Astrocyte (in vitro differentiated cells and primary cell): ENCODE measurements at regions not wholly inside any gene's neighbourhood (a gene's known extent, or its start where the extent isn't known, plus 50 kb on each side); places are given as distances from the start of the nearest gene placed in this dataset.
A peak's percentile ranks its signal among the peaks of the same experiment; 100 is the strongest.

Source experiments
- DNase-seq: peaks from one replicate; pipeline ENCODE4 v3.0.0-alpha.2; 2010; ENCODE audit warnings: low read depth
- FAIRE-seq: peaks from 2 replicates; lab custom pipeline; 2011; peaks lifted over from hg19 to GRCh38; lab: Jason Lieb, UNC
- H2AFZ ChIP-seq: 2 replicates; pipeline ENCODE4 v1.6.0; 2012; ENCODE audit warnings: low read depth, low read length, inconsistent platforms
- H3K27ac ChIP-seq: 2 replicates; pipeline ENCODE4 v1.5.1; 2011; ENCODE audit warnings: low read depth, low read length, inconsistent platforms
- H3K27me3 ChIP-seq: 2 replicates; pipeline ENCODE4 v1.6.0; 2011; ENCODE audit warnings: low read length, inconsistent platforms; ENCODE audit not compliant: insufficient read depth
- H3K36me3 ChIP-seq: 2 replicates; pipeline ENCODE4 v1.5.1; 2011; ENCODE audit warnings: low read length, inconsistent platforms; ENCODE audit not compliant: insufficient read depth
- H3K4me1 ChIP-seq: 2 replicates; pipeline ENCODE4 v1.5.1; 2011; ENCODE audit warnings: low read length, inconsistent platforms; ENCODE audit not compliant: insufficient read depth
- H3K4me2 ChIP-seq: 2 replicates; pipeline ENCODE4 v1.6.0; 2012; ENCODE audit warnings: low read length, inconsistent platforms
- H3K4me3 ChIP-seq: 2 replicates; pipeline ENCODE4 v1.5.1; 2011; ENCODE audit warnings: low read depth, mild to moderate bottlenecking, low read length, inconsistent platforms; ENCODE audit not compliant: insufficient read depth
- H3K79me2 ChIP-seq: 2 replicates; pipeline ENCODE4 v1.6.0; 2012; ENCODE audit warnings: mild to moderate bottlenecking, low read length, inconsistent platforms; ENCODE audit not compliant: insufficient read depth
- H3K9ac ChIP-seq: 2 replicates; pipeline ENCODE4 v1.6.0; 2012; ENCODE audit warnings: mild to moderate bottlenecking, low read length, inconsistent platforms
- H3K9me3 ChIP-seq: 2 replicates; pipeline ENCODE4 v1.5.1; 2012; ENCODE audit warnings: low read depth, mild to moderate bottlenecking, low read length, inconsistent platforms; ENCODE audit not compliant: insufficient read depth
- H4K20me1 ChIP-seq: 2 replicates; pipeline ENCODE4 v1.6.0; 2012; ENCODE audit warnings: low read length, inconsistent platforms; ENCODE audit not compliant: insufficient read depth
- H3K27ac Mint-ChIP-seq: one replicate; pipeline ENCODE4 v1.8.0; 2021; ENCODE audit warnings: mild to moderate bottlenecking, mixed read lengths; ENCODE audit not compliant: unreplicated experiment
- H3K27me3 Mint-ChIP-seq: one replicate; pipeline ENCODE4 v1.8.0; 2021; ENCODE audit warnings: low read depth, mixed read lengths; ENCODE audit not compliant: unreplicated experiment
- H3K36me3 Mint-ChIP-seq: one replicate; pipeline ENCODE4 v1.8.0; 2021; ENCODE audit warnings: low read depth, mixed read lengths; ENCODE audit not compliant: unreplicated experiment
- H3K4me1 Mint-ChIP-seq: one replicate; pipeline ENCODE4 v1.8.0; 2021; ENCODE audit warnings: low read depth, mixed read lengths; ENCODE audit not compliant: unreplicated experiment
- H3K4me3 Mint-ChIP-seq: one replicate; pipeline ENCODE4 v1.8.0; 2021; ENCODE audit warnings: mild to moderate bottlenecking, moderate library complexity, mixed read lengths; ENCODE audit not compliant: unreplicated experiment
- H3K9me3 Mint-ChIP-seq: one replicate; pipeline ENCODE4 v1.8.0; 2021; ENCODE audit warnings: mild to moderate bottlenecking, mixed read lengths; ENCODE audit not compliant: unreplicated experiment
- EZH2 ChIP-seq: IDR thresholded peaks from 2 replicates; pipeline ENCODE4 v1.6.1; 2012; ENCODE audit warnings: mild to moderate bottlenecking, low read length, inconsistent platforms; ENCODE audit not compliant: insufficient read depth
- TF ChIP-seq, protein P1 (sequence below): IDR thresholded peaks from 2 replicates; pipeline ENCODE4 v1.5.1; 2011; ENCODE audit warnings: low read depth, mild to moderate bottlenecking, inconsistent platforms, low read length, moderate library complexity; ENCODE audit not compliant: insufficient read depth

DNA sequence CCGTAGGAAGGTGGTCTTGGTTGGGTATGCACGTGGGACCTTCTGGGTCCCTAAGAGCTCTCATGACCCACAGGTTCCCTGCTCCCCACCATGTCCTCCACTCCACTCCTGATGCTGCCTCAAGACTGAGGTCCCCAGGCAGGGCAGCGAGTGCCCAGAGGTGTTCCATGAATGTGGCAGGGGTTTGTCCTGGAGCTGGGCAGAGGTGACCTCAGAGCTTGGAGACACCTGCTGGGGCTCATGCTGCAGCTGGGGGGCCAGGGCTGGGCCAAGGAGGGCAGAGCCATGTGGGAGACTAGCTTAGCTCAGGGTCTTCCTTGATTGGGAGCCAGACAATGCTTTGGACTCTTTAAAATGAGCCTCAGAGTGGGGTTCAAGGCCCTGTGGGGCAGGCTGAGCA lies 74.0 kb upstream of the PITX1 start:
- DNase-seq (no peak), FAIRE-seq (no peak)
- Histone ChIP-seq H3K4me1 (no peaks in the 10 kb centered on the region), H4K20me1 (no peaks in the 10 kb centered on the region), H3K4me2 (no peak overlapping the region), H2AFZ (no peak overlapping the region), H3K36me3 (no peaks in the 10 kb centered on the region), H3K27ac (no peak overlapping the region), H3K9ac (no peak overlapping the region), H3K79me2 (no peaks in the 10 kb centered on the region), H3K9me3 (no peaks in the 10 kb centered on the region), H3K27me3 (peaks cover 16% of the 10 kb centered on the region), H3K4me3 (no peak overlapping the region)
- no peak overlapping the region for H3K27ac Mint-ChIP-seq
- H3K27me3 Mint-ChIP-seq, result peaks cover 63% of the 10 kb centered on the region
- TF ChIP-seq EZH2, result no peak
- TF ChIP-seq, protein P1, sequence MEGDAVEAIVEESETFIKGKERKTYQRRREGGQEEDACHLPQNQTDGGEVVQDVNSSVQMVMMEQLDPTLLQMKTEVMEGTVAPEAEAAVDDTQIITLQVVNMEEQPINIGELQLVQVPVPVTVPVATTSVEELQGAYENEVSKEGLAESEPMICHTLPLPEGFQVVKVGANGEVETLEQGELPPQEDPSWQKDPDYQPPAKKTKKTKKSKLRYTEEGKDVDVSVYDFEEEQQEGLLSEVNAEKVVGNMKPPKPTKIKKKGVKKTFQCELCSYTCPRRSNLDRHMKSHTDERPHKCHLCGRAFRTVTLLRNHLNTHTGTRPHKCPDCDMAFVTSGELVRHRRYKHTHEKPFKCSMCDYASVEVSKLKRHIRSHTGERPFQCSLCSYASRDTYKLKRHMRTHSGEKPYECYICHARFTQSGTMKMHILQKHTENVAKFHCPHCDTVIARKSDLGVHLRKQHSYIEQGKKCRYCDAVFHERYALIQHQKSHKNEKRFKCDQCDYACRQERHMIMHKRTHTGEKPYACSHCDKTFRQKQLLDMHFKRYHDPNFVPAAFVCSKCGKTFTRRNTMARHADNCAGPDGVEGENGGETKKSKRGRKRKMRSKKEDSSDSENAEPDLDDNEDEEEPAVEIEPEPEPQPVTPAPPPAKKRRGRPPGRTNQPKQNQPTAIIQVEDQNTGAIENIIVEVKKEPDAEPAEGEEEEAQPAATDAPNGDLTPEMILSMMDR, result no peak
- no peaks in the 10 kb centered on the region for H3K36me3 Mint-ChIP-seq
- H3K9me3 Mint-ChIP-seq, result no peaks in the 10 kb centered on the region
- H3K4me1 Mint-ChIP-seq, result peaks cover 3% of the 10 kb centered on the region
- no peak overlapping the region for H3K4me3 Mint-ChIP-seq

DNA sequence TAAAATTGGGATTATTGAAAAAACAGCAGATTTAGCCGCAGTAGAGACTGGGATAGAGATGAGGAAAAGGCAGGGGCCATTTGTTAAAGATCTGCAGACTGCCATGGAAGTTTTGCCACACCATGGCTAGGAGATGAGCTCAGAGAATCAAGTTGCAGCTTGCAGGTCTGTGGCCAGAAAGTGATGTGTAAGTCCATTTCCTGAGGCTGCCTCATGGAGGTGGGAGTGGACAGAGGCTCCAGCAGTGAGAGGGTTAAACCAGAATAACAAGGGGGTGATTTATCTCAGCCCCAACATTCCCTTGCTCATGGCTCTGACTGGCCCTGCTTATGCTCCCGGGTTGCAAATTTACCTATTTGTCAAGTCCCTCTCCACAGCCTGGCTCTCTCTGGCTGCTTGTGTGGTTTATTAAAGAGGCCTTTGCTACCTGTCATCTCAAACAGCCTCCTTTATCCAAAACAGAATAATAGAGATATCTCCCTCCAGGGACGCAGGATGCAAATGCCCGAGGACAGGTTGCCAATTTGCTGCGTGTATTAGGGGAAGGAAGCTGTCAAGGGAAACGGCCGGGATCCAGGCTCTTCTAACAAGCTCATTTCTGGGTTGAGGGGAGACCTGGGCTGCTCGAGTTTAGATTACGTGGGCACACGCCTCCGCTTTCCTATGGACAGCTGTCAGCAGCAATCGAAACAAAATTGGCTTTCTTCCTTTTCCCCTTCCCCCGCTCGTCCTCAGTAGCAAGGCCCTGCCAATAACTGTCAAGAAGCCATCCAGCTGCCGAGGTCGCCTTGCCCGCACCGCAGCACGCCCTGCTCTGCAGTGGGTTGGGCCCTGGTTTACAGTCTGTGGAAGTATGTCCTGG lies 72.8 kb upstream of the PITX1 start:
- peak; percentile 10 for DNase-seq
- H3K4me3 Mint-ChIP-seq, result no peak overlapping the region
- TF ChIP-seq, protein P1, result no peak
- no peak for TF ChIP-seq EZH2

DNA sequence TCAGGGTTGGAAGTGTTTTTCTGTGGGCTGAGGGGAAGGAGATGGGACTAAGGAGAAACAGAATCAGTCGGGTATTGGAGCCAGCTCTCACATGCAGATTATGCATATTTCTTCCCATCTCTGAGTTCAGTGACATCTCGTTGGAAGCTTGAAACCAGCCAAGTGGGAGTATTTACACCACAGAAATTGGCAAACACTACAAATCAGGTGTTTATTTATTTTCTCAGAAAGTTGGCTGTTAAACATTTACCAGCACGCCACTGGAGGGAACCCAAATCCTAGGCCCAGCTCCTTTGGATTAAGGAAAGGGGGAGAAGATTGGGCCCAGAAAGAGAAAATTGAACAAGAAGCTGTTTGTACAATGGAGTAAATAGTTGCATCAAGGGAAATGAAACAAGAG lies 72.1 kb upstream of the PITX1 start:
- Histone ChIP-seq H3K9ac (no peak overlapping the region), H4K20me1 (no peaks in the 10 kb centered on the region), H2AFZ (no peak overlapping the region), H3K9me3 (no peaks in the 10 kb centered on the region), H3K36me3 (no peaks in the 10 kb centered on the region), H3K4me2 (no peak overlapping the region), H3K27me3 (peaks cover 16% of the 10 kb centered on the region), H3K79me2 (no peaks in the 10 kb centered on the region), H3K27ac (no peak overlapping the region), H3K4me1 (no peaks in the 10 kb centered on the region), H3K4me3 (no peak overlapping the region)
- Mint-ChIP-seq H3K27ac (no peak overlapping the region), H3K4me3 (no peak overlapping the region), H3K36me3 (no peaks in the 10 kb centered on the region), H3K4me1 (peaks cover 3% of the 10 kb centered on the region), H3K27me3 (peaks cover 52% of the 10 kb centered on the region), H3K9me3 (no peaks in the 10 kb centered on the region)
- no peak for TF ChIP-seq EZH2
- no peak for DNase-seq
- no peak for FAIRE-seq

More for the DNA sequence above, 72.8 kb upstream of the PITX1 start:
- H3K4me3 ChIP-seq, result no peak overlapping the region
- no peak overlapping the region for H3K9ac ChIP-seq
- H4K20me1 ChIP-seq, result no peaks in the 10 kb centered on the region
- H3K27ac ChIP-seq, result no peak overlapping the region
- no peaks in the 10 kb centered on the region for H3K36me3 Mint-ChIP-seq
- H3K4me2 ChIP-seq, result no peak overlapping the region
- H3K27ac Mint-ChIP-seq, result no peak overlapping the region
- H3K36me3 ChIP-seq, result no peaks in the 10 kb centered on the region
- H3K4me1 ChIP-seq, result no peaks in the 10 kb centered on the region
- H3K27me3 Mint-ChIP-seq, result peaks cover 59% of the 10 kb centered on the region
- peaks cover 3% of the 10 kb centered on the region for H3K4me1 Mint-ChIP-seq
- no peaks in the 10 kb centered on the region for H3K79me2 ChIP-seq
- H3K27me3 ChIP-seq, result peaks cover 15% of the 10 kb centered on the region
- FAIRE-seq, result no peak
- no peaks in the 10 kb centered on the region for H3K9me3 Mint-ChIP-seq
- no peak overlapping the region for H2AFZ ChIP-seq
- no peaks in the 10 kb centered on the region for H3K9me3 ChIP-seq
